HG03575 (cell line): ENCODE measurements at regions not wholly inside any gene's neighbourhood (a gene's known extent, or its start where the extent isn't known, plus 50 kb on each side); places are given as distances from the start of the nearest gene placed in this dataset.

Experiments used
- ATAC-seq: cut with Tn5 transposase; IDR thresholded peaks from one replicate; pipeline ENCODE4 v1.9.1; 2021; ENCODE audit not compliant: unreplicated experiment, insufficient number of reproducible peaks, low FRiP score; ENCODE audit errors: extremely low read depth

DNA sequence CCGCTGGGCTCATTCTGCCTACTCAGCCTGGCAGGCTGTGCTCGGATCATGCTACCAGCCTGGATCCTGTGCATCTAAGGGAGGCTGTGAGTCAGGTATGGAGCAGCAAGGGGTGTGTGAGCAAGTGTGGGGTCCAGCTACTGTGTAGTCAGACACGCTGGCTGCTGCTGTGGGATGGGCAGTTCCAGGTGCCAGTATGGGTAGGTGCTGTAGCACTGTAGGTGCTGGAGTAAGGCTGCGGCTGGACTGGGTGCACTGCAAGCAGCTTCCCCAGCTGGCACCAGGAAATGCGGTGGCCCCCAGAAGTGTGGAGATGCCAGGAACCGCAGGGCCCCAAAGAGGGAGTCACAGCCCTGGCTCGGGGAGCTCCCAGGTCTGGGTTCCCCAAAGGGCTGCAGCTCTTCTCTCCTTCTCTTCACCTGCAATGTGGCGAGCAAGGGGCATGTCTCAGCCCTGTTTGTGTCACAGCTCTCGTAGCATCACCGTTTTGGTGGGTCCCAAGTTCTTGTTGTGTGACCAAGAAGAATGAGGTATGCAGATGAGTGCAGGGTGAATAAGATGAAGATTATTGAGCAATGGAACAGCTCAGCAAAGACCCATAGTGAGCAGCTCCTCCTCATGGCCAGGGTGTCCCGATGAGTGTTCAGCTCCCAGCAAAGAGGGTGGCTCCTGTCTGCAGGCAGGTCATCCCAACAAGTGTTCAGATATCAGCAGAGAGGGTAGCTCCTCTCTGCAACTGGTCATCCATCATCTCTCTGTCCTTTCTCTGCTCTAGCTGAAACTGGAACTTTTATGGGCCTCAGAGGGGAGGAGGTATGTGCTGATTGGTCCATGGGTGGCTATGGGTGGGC, 462.9 kb downstream of the TBC1D22A start:
- no peak for ATAC-seq
